Osteocyte (in vitro differentiated cells): ENCODE measurements at regions not wholly inside any gene's neighbourhood (a gene's known extent, or its start where the extent isn't known, plus 50 kb on each side); places are given as distances from the start of the nearest gene placed in this dataset.
"Not testable (repeated sequence)": the region's sequence is repeated elsewhere in the genome, so short reads cannot be mapped to it uniquely, and the experiment has no call there.

Source experiments
- DNase-seq: peaks from one replicate; pipeline ENCODE4 v3.0.0; 2021; ENCODE audit warnings: mixed read lengths; ENCODE audit not compliant: unreplicated experiment; ENCODE audit errors: extremely low spot score
- H3K27ac Mint-ChIP-seq: one replicate; pipeline ENCODE4 v1.8.0; 2021; ENCODE audit warnings: mild to moderate bottlenecking, mixed read lengths; ENCODE audit not compliant: unreplicated experiment
- H3K27me3 Mint-ChIP-seq: one replicate; pipeline ENCODE4 v1.8.0; 2021; ENCODE audit warnings: mixed read lengths; ENCODE audit not compliant: unreplicated experiment
- H3K36me3 Mint-ChIP-seq: one replicate; pipeline ENCODE4 v1.8.0; 2021; ENCODE audit warnings: mixed read lengths; ENCODE audit not compliant: unreplicated experiment
- H3K4me1 Mint-ChIP-seq: one replicate; pipeline ENCODE4 v1.8.0; 2021; ENCODE audit warnings: mixed read lengths; ENCODE audit not compliant: unreplicated experiment
- H3K4me3 Mint-ChIP-seq: one replicate; pipeline ENCODE4 v1.8.0; 2021; ENCODE audit warnings: mild to moderate bottlenecking, moderate library complexity, mixed read lengths; ENCODE audit not compliant: unreplicated experiment
- H3K9me3 Mint-ChIP-seq: one replicate; pipeline ENCODE4 v1.8.0; 2021; ENCODE audit warnings: mixed read lengths; ENCODE audit not compliant: unreplicated experiment
- TF ChIP-seq, protein P1 (sequence below): fragments of 200-600 bp; sonication (generic); IDR thresholded peaks from 2 replicates; pipeline ENCODE4 v1.5.0; 2021; ENCODE audit warnings: antibody characterized with exemption, mild to moderate bottlenecking, moderate library complexity

DNA sequence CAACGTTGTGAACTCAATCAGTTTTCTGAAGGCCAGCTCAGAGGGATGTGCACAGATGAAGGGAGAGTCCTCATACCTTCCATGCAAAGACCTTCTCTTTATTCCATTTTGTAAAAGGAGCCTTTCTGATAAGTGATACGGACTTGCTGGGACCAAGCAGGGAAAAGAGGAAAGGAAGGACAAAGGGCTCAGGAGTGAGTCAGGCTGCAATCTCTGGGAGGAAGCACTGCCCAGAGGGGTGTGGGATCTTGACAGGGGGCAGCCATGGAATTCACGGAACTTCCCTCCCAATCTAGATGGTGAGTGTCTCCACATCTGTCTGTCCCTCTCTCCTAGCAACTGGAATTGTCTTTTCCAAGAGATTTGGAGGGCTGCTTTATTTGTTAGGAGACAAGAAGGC, 281.4 kb upstream of the CELF4 start:
- Mint-ChIP-seq H3K27me3 (no peaks in the 10 kb centered on the region), H3K4me1 (no peaks in the 10 kb centered on the region), H3K9me3 (peaks cover 29% of the 10 kb centered on the region), H3K36me3 (no peaks in the 10 kb centered on the region), H3K27ac (no peak overlapping the region), H3K4me3 (no peak overlapping the region)
- no peak for DNase-seq
- TF ChIP-seq, protein P1, sequence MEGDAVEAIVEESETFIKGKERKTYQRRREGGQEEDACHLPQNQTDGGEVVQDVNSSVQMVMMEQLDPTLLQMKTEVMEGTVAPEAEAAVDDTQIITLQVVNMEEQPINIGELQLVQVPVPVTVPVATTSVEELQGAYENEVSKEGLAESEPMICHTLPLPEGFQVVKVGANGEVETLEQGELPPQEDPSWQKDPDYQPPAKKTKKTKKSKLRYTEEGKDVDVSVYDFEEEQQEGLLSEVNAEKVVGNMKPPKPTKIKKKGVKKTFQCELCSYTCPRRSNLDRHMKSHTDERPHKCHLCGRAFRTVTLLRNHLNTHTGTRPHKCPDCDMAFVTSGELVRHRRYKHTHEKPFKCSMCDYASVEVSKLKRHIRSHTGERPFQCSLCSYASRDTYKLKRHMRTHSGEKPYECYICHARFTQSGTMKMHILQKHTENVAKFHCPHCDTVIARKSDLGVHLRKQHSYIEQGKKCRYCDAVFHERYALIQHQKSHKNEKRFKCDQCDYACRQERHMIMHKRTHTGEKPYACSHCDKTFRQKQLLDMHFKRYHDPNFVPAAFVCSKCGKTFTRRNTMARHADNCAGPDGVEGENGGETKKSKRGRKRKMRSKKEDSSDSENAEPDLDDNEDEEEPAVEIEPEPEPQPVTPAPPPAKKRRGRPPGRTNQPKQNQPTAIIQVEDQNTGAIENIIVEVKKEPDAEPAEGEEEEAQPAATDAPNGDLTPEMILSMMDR: no peak

DNA sequence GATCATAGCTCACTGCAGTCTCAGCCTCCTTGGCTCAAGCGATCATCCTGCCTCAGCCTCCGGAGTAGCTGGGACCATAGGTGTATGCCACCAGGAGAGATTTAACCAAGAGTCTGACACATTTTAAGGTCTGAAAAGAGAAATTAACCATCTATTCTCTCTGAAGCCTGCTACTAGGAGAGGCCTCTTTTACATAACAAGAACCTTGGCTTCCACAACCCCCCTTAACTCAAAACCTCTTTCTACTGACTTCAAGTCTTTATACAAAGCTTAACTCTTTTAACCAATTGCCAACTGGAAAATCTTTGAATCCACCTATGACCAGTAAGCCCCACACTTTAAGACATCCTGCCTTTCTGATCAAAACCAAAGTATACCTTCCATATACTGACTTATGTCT, 279.9 kb upstream of the CELF4 start:
- no peak for DNase-seq
- TF ChIP-seq, protein P1: no peak
- H3K4me3 Mint-ChIP-seq: no peak overlapping the region
- H3K27me3 Mint-ChIP-seq: no peaks in the 10 kb centered on the region
- H3K9me3 Mint-ChIP-seq: peaks cover 20% of the 10 kb centered on the region
- no peak overlapping the region for H3K27ac Mint-ChIP-seq
- H3K4me1 Mint-ChIP-seq: no peaks in the 10 kb centered on the region
- no peaks in the 10 kb centered on the region for H3K36me3 Mint-ChIP-seq

DNA sequence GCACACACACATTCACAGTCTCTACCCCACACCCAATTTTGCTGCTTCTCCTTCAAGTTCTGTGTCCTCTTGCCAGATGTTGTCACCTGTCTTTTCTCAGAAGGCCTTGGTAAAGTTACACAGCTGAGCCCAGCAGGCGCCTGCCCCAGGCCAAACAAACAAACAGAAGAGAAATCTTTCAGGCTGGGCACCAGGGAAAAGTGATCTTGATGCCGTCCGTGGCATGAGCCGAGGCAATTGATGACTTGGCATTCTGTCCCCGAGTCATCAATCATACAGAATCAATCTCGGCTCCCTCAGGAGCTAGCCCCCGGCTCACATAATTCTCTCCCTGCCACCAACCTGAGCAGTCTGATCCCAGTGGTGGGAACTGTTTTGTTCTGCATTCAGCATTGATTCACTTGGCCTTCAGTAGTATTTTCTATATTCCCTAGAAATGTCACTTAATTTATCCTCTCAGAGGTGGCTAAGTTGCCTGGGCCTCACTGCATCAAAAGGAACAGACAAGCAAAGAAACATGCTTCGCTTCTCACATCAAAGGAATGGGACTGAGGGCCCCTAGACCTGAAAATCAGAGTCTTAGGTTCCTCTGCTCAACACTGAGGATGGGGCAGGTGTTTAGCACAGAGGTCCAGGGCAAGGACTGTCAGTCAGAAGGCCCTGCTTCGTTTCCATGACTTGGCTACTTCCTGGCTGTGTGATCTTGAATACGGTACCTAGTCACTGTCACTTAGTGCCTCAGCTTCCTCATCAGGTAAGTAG, 278.8 kb upstream of the CELF4 start:
- Mint-ChIP-seq H3K4me3 (no peak overlapping the region), H3K27ac (no peak overlapping the region), H3K4me1 (no peaks in the 10 kb centered on the region), H3K36me3 (no peaks in the 10 kb centered on the region), H3K9me3 (peaks cover 27% of the 10 kb centered on the region), H3K27me3 (no peaks in the 10 kb centered on the region)
- no peak for DNase-seq
- TF ChIP-seq, protein P1: no peak

DNA sequence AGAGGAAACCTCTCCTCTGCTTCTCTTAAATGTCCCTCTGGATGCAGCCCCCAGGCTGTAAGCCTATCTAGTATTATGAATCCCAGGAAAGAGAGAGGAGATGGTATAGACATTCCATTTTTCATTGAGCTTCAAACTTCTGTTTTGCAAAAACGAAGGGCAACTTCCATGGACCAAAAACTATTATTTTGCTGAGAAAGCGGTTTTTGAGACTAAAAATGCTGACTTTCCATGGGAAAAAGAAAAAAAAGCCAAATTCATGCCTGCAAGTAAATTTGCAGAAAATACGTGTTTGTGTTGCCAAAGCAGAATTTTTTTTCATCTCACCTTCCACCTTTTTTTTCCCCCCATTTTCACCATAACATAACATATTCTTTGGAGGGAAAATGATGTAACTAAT, 272.5 kb upstream of the CELF4 start:
- H3K9me3 Mint-ChIP-seq: peaks cover 43% of the 10 kb centered on the region
- DNase-seq: no peak
- H3K27me3 Mint-ChIP-seq: no peaks in the 10 kb centered on the region
- no peak overlapping the region for H3K4me3 Mint-ChIP-seq
- TF ChIP-seq, protein P1: no peak
- H3K36me3 Mint-ChIP-seq: no peaks in the 10 kb centered on the region
- H3K27ac Mint-ChIP-seq: no peak overlapping the region
- no peaks in the 10 kb centered on the region for H3K4me1 Mint-ChIP-seq

DNA sequence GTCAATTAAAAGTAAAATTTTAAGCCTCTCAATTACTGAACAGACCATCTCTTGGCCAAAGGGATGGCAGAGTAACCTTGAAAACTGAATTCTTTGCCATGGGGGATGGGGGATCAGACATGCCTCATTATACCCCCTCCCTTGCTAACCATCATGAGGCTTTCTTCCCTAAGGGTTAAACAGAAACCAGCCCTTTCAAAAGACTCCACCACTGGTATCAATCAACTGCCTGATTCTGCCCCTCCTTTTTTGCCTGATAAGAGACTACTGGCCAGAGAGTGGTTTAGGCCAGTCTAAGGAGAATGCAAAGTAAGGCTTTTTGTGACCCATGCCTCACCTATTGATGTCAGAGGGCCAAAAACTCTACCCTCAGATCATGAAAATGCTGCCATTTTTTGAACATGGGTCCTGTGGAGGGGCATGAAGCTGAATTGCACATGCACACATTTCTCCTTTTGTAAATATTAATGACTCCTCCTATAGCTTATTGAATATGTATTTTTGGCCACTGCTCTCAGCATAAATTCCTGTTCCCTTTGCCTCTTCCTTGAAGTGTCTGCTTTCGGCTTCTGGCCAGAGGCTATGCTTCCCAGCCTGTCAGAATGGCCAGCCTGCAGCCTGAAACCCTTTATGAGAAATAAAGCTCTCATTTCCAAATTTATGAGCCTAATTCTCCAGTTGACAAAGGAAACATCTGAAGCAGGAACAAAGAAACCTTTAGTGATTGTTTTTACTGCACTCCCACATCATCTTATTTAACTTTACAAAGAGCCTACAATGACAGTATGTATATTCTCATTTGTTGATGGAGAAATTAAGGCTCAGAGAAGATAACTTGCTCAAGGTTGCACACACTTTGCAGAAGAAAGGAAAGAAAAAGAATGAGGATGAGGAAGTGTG, 270.7 kb upstream of the CELF4 start:
- H3K27ac Mint-ChIP-seq: no peak overlapping the region
- no peaks in the 10 kb centered on the region for H3K36me3 Mint-ChIP-seq
- H3K27me3 Mint-ChIP-seq: no peaks in the 10 kb centered on the region
- H3K9me3 Mint-ChIP-seq: peaks cover 47% of the 10 kb centered on the region
- H3K4me3 Mint-ChIP-seq: no peak overlapping the region
- DNase-seq: no peak
- H3K4me1 Mint-ChIP-seq: no peaks in the 10 kb centered on the region
- TF ChIP-seq, protein P1: no peak

DNA sequence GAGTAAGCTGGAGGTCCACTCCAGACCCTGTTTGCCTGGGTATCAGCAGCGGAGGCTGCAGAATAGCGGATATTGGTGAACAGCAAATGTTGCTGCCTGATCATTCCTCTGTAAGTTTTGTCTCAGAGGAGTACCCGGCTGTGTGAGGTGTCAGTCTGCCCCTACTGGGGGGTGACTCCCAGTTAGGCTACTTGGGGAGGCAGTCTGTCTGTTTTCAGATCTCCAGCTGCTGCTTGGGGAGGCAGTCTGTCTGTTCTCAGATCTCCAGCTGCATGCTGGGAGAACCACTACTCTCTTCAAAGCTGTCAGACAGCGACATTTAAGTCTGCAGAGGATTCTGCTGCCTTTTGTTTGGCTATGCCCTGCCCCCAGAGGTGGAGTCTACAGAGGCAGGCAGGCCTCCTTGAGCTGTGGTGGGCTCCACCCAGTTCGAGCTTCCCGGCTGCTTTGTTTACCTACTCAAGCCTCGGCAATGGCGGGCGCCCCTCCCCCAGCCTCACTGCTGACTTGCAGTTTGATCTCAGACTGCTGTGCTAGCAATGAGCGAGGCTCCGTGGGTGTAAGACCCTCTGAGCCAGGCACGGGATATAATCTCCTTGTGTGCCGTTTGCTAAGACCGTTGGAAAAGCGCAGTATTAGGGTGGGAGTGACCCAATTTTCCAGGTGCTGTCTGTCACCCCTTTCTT, 266.6 kb upstream of the CELF4 start:
- H3K4me3 Mint-ChIP-seq, DNase-seq, H3K27ac Mint-ChIP-seq, H3K36me3 Mint-ChIP-seq, H3K27me3 Mint-ChIP-seq, H3K4me1 Mint-ChIP-seq: not testable (repeated sequence)
- peaks cover 38% of the 10 kb centered on the region for H3K9me3 Mint-ChIP-seq
